NCI-H2196 (cell line): ENCODE measurements at regions not wholly inside any gene's neighbourhood (a gene's known extent, or its start where the extent isn't known, plus 50 kb on each side); places are given as distances from the start of the nearest gene placed in this dataset.
A peak's percentile ranks its signal among the peaks of the same experiment; 100 is the strongest.

Source experiments
- DNase-seq: peaks from one replicate; lab custom pipeline; 2025; ENCODE audit not compliant: unreplicated experiment; lab: John Stamatoyannopoulos, UW

- DNase-seq: no peak
Observed at GRCh38 chr3:126267169-126267975, 87.0 kb upstream of the ALDH1L1 start.

- no peak for DNase-seq
Observed at GRCh38 chr3:126266850-126267168, 86.4 kb upstream of the ALDH1L1 start.

- DNase-seq: no peak
Observed at GRCh38 chr3:126266291-126266840, 86.0 kb upstream of the ALDH1L1 start.

- no peak for DNase-seq
Observed at GRCh38 chr3:126264952-126265351, 84.6 kb upstream of the ALDH1L1 start.

GRCh38 chr3:126264381-126264780, 84.0 kb upstream of the ALDH1L1 start:
- no peak for DNase-seq

- DNase-seq: no peak
Observed at GRCh38 chr3:126263971-126264370, 83.6 kb upstream of the ALDH1L1 start.

GRCh38 chr3:126263539-126263938, 83.2 kb upstream of the ALDH1L1 start:
- no peak for DNase-seq

GRCh38 chr3:126262227-126262626, 81.8 kb upstream of the ALDH1L1 start:
- DNase-seq: no peak

GRCh38 chr3:126261037-126261436, 80.7 kb upstream of the ALDH1L1 start:
- no peak for DNase-seq

GRCh38 chr3:126259411-126260391, 79.3 kb upstream of the ALDH1L1 start:
- DNase-seq: peak; percentile 30

- no peak for DNase-seq
Observed at GRCh38 chr3:126258670-126259069, 78.3 kb upstream of the ALDH1L1 start.

GRCh38 chr3:126257984-126258383, 77.6 kb upstream of the ALDH1L1 start:
- DNase-seq: no peak

- DNase-seq: no peak
Observed at GRCh38 chr3:126257174-126257573, 76.8 kb upstream of the ALDH1L1 start.

- DNase-seq: no peak
Observed at GRCh38 chr3:126256251-126256650, 75.9 kb upstream of the ALDH1L1 start.

GRCh38 chr3:126253072-126253471, 72.7 kb upstream of the ALDH1L1 start:
- no peak for DNase-seq

GRCh38 chr3:126252373-126252772, 72.0 kb upstream of the ALDH1L1 start:
- DNase-seq: no peak

GRCh38 chr3:126245811-126246727, 65.7 kb upstream of the ALDH1L1 start:
- peak; percentile 21 for DNase-seq
